Renal cortex interstitium (tissue), 11 donors: ENCODE measurements at regions not wholly inside any gene's neighbourhood (a gene's known extent, or its start where the extent isn't known, plus 50 kb on each side); places are given as distances from the start of the nearest gene placed in this dataset.
A peak's percentile ranks its signal among the peaks of the same experiment; 100 is the strongest.
"Not testable (repeated sequence)": the region's sequence is repeated elsewhere in the genome, so short reads cannot be mapped to it uniquely, and the experiment has no call there.

Experiments
- DNase-seq, 11 donors: peaks; one replicate each; pipeline ENCODE4 v3.0.0-alpha.2; 2013; ENCODE audit warnings: low read depth in 9 of 11, low spot score in 4 of 11; ENCODE audit errors: extremely low read depth in 1 of 11

DNA sequence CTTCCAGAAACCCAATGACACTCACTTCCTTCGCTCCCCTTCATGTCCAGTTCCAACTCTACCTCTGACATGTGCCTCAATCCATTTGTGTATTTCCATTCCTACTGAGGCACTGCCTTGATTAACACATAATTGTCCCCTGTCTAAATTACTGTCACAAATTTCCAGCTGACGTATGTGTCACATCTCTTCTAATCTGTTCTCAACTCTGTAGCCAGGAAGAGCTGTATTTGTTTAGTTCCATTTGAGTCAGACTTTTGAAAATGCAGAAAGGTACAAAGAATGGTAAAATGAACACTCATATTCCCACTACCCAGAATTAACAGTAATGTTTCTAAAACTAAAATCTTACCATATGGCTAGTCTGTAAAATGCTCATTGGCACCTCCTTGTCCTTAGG, 299.0 kb upstream of the GADL1 start:
- no peak for DNase-seq

DNA sequence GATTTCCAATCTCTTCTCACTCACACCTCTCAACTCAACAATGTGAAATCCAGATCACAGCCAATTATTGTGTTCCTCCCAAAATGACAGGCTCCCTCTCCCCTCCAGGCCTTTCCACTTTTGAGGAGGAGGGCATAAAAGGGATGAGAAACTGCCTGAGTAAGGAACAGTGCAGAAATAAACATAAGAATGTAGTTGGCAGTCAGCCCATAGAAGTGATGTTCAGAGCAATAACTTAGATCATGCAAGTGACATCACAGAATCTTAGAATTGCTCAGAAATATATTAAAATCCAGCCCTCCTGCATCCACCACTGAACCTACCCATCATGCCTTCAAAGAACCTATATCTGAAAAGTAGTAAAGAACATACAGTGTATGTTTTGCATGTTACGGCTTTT, 299.4 kb upstream of the GADL1 start:
- no peak for DNase-seq

DNA sequence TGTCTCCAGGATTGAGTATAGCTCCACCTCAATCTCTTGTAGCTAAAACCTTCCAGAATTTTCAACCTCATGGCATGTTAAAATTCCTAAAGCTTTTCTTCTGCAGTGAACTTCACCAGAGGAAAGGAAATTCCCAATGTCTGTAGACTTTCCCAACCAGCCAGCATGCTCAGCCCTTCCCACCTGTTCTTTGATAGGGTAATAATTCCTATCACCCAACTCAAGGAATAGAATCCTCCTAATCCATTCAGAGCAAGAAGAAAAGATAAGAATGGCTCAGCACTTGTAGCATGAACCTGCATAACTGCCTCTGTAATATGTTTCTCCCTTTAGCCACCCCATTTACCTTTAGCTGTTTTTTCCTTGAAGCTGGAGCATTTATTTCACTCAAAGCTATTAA, 301.8 kb upstream of the GADL1 start:
- DNase-seq, result no peak

DNA sequence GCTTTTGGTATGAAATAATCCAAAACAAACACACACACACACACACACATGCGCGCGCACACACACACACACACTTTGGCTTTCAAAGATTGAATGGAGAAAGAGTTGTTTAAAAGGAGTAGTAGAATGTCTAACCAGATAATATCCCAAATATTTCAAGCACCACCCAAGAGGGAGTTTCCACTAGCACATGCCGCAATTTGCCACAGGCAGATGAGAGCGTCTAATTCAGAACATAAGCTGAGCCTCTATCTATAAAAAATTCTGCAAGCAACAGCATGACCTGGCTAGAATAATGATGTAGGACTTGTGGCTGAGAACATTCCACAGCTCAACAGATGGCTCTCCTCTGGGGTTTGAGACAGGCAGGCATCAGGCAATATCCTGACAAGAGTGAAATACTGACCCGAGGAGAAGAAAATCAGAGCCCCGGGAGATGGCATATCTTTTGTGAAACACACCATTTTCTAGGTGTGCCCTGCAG, 302.5 kb upstream of the GADL1 start:
- DNase-seq, result no peak

DNA sequence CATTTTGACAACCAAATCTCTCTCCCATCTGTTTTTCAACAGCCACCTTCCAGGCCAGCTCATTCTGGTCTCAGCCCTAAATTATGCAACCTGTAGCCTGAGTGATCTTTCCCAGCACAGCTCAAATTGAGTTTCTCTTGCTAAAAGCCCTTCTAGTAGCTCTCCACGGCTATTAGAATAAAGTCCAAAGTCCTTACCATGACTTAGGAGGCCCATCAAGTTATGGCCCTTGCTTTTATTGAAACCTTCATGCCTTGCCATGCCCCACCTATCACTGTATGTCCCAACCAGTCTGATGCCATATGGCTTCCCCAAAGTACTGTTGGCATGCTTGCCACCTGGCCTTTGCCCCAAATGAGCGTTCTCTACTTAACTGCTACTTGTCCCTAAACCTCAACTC, 303.5 kb upstream of the GADL1 start:
- DNase-seq, result no peak

DNA sequence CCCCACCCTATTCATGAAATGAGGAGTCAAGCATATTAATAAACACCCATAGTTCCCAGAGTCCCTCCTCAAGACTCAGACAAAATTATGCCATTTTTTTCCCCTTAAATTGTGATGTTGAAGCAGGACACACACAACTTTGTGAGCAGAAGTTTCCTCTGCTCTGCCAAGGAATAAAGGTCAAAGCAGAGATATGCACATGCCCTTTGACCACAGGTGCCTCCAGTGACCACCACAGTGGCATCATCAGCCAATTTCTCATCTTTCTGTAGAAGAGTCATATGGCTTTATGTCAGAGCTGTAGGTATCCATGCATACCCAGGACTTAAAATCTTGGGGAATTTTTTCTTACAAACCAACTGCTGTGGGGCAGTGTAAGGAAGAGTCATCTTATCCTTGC, 304.4 kb upstream of the GADL1 start:
- DNase-seq, result no peak

DNA sequence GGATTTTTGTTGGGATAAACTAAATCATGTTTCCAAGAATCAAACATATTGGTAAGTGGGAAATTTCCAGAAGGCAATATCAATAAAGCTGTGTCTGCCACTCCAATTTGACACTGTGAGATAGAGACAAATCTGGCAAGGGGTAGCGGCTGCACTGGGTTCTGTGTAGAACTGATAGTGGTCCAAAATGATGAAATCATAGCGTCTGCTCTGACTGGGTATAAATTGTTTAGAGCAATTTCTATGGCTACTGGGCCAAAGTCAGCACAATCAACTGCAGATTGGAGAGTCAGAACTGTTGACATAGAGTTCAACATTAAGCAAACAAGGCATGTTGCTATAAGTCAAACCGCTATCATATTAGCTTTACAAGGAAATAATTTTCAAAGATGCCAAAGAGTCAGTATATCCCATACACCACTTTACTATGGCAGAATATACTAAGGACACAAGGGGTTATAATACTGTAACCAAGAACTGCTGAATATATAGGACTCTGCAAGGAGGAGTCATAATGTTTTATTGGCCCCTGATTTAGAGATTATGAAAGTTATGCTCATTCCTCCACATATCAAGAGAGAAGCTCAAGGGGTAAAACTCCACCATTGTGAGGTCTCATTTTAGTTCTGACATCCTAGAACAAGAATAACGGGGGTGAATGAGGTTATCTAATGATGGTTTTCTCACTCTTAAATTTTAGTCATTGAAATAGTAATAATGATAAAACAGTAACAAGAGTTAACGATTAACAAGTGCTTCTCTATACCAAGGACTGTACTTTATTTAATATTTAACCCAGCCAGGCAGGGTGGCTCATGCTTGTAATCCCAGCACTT, 309.7 kb upstream of the GADL1 start:
- DNase-seq, result no peak

DNA sequence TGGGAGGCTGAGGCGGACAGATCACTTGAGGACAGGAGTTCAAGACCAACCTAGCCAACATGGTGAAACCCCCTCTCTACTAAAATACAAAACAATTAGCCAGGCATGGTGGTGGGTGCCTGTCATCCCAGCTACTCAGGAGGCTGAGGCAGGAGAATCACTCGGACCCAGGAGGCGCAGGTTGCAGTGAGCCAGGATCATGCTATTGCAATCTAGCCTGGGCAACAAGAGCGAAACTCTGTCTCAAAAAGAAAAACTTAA, 310.3 kb upstream of the GADL1 start:
- not testable (repeated sequence) for DNase-seq

DNA sequence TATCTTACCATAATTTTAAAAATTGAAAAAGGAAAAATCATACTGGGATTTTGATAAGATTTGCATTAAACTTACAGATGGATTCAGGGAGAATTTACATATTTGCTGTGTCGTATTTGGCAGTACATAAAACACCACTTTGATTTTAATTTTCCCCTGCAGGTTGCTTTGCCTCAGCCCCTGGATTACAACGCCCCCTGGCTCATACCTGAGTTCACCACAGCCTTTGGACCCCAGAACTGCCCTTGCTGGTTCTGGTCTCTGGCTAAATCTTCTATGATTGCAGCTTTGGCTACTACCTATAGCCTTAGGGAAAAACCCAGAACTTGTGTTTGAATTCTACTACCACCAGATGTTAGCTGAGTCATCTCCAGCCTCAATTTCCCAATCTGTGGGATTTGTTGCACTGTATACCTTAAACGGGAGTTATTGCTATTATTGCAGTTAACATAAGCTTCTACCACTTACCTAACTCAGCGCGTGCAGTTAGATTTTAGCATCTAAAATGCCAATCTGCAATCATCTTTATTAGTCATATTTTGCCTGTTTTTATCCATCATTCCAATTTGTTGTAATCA, 315.7 kb upstream of the GADL1 start:
- no peak for DNase-seq

DNA sequence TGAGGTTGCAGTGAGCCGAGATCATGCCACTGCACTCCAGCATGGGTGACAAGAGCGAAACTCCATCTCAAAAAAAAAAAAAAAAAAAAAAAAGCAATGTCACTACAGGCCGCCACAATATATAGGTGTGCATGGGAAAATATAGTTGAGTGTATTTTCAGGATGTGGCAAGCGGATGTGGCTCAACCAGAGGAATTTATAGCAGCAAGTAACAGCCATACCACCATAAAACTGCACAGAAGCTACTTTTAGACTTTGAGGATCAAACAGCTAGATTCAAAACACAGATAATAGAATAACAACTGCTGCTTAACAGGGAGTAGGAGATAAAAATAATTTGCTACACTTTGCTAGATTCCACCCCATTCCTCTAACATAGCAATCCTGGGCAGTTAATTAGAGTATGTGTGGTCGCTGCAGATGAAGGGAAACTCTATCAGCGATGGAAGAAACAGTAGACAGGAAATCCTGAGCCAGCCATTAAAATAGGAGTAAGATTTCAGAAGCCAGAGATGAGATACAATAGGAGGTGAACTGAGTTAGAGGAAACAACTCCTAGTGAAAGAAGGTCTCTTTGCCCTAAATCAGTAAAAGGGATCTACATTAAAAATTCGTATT, 318.7 kb upstream of the STT3B start:
- peak in 1 of 11 donors; percentile 40 for DNase-seq

DNA sequence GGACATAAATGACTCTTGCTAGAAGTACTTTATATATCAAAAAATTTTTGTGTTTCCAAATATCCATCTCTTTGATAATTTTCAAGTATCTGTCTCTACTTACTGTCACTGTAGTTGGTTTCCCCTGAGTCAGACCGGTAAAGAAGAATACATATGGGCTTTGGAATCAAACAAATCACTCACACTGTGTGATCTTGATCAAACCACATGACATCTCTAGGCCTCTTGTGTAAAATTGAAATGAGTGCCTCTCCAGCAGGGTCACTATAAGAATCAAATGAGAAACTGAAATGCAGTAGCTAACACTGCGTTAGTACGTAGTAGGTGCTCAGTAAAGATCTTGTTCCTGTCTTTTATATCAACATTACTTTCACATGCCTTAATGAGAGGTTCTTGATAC, 314.6 kb upstream of the STT3B start:
- no peak for DNase-seq

DNA sequence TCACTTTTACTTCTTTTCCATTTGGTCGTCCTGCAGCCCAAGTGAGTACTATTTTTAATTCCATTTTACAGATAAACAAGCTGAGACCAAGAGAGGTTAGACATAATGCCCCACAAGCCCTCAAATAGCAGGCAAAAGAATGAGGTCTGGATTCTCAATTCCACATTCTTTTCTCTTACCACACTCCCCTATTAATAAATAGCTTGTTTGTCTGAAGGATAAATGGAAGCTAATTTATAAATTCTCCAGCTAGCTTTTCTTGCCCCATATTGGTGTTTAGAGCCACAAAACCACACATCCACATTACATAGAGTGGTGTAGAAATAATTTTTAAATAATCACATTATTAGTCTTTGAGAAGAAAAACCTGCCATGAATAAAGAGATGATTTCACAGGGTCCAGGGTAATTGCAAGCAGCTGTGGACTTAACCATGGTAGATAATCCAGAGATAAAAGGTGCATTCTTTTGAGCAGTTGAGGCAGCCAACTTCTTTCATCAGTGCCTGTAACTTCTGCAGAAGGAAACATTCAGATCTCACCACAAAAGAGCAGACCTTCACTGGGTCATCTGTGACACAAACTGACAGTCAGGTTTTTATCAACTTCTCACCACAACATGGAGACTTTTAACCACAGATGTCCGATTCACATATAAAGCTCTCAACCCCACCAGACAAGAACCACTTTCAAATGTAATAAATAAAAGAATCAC, 313.4 kb upstream of the STT3B start:
- DNase-seq, result no peak

DNA sequence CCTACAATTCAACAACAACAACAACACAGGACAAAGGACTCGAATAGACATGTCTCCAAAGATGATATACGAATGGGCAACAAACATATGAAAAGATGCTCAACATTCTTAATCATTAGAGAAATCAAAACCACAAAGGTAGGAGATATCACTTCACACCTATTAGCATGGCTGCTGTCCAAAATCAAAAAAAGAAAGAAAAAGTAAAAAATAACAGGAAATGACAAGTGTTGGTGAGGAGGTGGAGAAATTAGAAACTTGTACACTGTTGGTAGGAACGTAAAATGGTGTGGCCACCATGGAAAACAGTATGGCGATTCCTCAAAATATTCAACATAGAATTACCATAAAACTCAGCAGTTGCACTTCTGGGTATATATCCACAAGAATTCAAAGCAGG, 312.3 kb upstream of the STT3B start:
- DNase-seq, result no peak

DNA sequence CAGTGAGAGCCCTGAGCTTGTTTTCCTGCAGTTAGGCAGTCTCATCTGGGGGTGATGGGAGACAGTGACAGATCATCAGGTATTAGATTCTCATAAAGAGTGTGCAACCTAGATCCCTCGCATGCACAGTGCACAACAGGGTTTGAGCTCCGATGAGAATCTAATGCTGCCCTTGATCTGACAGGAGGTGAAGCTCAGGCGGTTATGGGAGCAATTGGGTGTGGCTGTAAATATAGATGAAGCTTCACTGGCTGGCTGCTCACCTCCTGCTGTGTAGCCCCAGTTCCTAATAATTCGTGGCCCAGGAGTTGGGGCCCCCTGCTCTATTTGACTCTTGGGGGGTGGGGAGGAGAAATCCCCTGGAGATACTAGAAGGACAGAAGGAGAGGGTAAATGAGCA, 309.4 kb upstream of the STT3B start:
- no peak for DNase-seq

DNA sequence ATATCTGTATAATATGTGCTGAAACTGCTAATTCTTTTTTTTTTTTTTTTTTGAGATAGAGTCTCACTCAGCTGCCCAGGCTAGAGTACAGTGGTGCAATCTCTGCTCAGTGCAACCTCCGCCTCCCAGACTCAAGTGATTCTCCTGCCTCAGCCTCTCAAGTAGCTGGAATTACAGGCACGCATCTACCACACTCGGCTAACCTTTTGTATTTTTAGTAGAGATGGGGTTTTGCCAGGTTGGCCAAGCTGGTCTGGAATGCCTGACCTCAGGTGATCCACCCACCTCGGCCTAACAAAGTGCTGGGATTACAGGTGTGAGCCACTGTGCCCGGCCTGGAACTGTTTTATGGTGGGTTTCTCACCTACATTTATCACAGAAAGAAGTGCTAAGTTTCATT, 307.8 kb upstream of the STT3B start:
- no peak for DNase-seq

DNA sequence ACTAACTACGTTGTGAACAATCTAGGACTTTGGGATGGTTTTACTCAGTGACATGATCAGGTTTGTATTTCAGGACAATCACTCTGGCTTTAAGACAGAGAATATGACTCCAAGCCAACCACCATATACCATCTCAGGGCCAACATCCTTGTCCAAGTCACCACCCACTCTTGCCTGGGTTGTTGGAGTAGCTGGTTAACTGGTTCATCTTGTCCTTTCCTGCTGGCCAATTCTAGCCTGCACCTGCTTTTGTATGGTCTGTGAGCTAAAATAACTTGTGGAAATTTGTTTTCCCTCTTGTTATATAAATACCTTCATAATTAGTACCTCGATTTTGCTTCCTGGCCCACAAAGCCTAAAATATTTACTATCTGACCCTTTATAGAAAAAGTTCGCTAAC, 306.8 kb upstream of the STT3B start:
- DNase-seq, result no peak

DNA sequence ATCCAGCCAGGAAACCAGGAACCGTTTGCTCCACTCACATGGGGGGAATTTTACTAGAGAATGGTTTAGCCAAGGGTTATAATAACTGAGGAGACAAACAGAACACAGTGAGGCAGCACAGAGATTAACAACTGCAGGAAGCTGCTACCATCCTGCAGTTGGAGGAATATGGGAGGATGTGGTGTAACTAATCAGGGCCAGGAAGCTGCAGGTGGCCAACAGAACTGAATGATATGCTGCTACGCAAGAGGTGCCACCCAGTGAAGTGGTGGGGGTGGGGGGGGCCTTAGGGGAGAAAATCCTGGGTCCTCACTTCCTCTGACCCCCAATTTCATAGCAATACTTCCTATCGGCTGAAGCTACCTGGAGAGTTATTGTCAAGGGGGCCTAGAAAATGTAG, 306.4 kb upstream of the STT3B start:
- DNase-seq, result no peak

DNA sequence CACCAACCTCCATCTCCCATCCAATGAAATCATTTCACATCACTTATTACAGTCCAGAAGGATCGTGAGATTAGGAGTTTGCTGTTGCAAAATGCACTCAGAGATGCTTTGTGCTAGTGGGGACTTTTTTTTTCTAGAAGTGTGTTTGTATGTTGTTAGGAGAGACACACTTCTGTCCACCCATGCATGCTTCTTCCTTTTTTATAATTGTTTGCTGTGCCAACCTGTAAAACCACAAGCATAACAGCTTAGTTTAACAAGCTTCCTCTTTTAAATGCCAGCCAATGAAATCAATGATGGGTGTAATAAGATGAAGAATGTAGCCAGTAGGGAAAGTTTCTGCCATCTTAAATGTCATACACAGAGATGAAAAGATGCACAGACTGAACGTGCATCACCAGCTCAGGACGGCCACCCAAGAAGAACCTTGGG, 305.6 kb upstream of the STT3B start:
- DNase-seq, result no peak

DNA sequence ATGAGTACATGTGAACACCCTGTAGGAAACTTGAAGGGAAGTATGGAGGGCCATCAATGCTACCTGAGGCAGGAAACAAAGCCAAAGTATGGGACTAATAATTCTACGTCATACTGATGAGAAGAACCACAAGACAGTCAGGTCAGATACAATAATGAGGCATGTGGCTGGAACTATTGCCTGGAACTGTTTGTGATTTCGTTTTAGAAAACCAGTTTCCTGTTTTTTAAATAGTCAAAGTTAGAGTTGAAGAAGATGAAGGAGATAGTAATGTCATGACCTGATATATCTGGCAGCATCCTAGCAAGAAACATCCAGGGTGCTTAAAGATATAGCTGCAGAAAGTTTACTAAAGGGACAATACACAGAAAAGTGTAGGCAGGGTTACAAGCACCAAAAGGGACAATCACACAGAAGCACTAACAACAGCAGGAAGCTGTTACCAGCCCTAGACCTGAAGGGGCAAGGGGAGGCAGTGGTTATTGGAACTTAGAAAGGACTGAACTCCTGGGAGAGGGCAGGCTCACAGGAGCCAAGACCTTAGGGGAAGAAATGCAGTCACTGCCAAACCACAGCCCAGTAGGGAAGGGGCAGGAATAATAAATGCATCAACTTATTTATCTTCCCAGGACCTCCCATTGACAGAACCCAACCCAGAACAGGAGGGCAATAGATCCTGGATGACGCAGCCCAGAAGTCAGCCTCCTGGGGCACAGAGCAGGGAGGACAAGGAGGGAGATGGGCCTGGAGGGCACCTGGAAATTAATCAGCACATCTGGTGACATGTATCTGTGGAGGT, 302.1 kb upstream of the STT3B start:
- no peak for DNase-seq
